ENCODE measurements at regions not wholly inside any gene's neighbourhood (a gene's known extent, or its start where the extent isn't known, plus 50 kb on each side); places are given as distances from the start of the nearest gene placed in this dataset.

GRCh38 chr1:68625624-68626023 is 128.7 kb upstream of the DEPDC1 start:
- TF ChIP-seq GATA2 (IDR thresholded peaks at IDR 0.05; ENCODE audit: low read depth, low read length) (no peak), GATA3 (IDR thresholded peaks at IDR 0.05; ENCODE audit: low read depth, low read length) (no peak)
